NCI-H2227 (cell line): ENCODE measurements at regions not wholly inside any gene's neighbourhood (a gene's known extent, or its start where the extent isn't known, plus 50 kb on each side); places are given as distances from the start of the nearest gene placed in this dataset.
"Not testable (repeated sequence)": the region's sequence is repeated elsewhere in the genome, so short reads cannot be mapped to it uniquely, and the experiment has no call there.

ENCODE experiments used
- DNase-seq: peaks from one replicate; lab custom pipeline; 2025; ENCODE audit not compliant: unreplicated experiment; lab: John Stamatoyannopoulos, UW

DNA sequence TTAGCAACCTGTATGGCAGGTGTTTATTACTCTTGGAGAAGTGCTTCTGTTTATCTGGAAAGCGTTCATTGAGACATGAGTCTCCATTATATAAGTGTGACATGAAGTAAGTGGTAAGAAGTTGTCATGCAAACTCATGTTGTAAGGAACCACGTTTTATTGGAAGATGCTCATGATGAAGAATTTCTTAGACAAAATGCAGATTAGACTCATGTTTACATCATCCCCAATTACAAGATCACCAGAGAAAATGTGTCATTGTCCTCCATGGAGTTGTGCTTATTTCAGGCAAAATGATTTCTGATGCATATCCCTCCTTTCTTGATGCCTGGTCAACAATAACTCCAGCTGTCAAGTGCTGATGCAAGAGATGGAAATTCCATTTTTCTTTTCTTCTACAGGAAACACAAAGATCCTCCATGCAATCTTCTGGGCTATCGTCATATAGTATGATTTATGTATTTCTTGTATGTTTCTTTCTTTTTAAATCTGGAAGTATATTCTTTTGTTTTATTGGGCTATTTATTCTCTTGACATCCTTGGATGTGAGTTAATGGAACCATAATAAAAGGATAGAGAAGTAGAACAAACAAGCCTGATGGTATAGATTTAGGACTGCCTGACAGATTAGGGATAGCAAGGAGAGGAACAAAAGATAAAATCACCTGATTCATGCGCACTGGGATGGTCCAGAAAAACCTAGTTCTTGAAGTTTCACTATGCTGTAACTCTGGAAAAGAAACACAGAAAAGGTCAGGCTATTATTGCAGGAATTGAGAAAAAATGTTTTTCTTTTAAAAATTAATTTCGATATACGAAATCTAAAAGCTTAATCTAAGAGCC lies 50.7 kb upstream of the DIAPH3 start:
- no peak for DNase-seq

DNA sequence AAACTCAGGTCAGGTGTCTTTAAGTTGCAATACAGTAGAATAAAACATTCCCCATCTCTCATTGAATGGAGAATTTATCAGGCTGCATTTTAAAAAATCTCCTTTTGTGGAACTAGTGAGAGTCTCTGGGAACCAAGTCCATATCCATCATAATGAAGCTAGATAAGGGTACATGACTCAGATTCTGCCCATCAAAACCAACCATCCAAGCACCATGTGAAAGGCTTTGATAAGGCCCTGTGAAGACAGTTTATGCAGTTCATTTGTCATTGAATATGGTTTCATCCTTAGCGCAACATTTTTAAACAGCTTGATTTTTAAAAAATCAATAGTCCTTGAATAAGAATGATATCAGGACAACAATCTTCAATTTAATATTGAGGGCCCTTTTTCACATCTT lies 56.3 kb upstream of the DIAPH3 start:
- DNase-seq, result no peak

DNA sequence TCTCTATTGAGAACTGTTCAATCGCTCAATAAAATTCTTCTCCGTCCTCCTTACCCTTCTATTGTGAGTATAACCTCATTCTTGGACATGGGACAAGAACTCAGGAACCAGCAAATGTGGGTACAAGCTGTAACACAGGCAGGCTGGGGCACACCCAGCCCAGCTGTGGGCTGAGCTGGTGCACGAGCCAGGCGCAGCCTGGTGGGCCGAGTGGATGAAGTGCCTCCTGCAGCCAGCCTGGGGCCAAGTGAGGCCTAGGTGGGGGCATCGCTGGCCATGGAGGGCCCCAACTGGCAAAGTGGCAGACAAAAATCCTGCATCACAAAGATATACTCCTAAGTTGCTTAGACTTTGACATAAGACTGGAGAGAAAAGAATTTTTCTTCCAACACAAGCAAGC lies 57.9 kb upstream of the DIAPH3 start:
- DNase-seq, result no peak

DNA sequence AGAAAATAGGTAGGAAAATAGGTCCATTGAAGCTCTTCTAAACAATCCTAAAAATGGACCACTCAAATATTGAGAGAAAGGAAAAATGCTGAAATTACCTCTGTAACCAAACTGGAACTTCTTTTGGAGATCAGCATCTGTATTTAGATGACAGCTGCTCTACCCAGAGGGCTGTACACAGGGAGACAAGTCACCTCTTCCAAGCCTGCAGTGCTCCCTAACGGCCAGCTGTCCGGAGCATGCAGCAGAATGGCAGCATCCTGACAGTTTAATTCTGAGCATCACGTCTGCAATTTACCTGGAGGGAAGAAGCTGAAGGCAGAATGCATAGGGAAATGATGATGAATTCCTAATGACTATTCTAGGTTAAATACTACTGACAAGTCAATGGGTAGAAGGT lies 62.8 kb upstream of the DIAPH3 start:
- peak; percentile 44 for DNase-seq

DNA sequence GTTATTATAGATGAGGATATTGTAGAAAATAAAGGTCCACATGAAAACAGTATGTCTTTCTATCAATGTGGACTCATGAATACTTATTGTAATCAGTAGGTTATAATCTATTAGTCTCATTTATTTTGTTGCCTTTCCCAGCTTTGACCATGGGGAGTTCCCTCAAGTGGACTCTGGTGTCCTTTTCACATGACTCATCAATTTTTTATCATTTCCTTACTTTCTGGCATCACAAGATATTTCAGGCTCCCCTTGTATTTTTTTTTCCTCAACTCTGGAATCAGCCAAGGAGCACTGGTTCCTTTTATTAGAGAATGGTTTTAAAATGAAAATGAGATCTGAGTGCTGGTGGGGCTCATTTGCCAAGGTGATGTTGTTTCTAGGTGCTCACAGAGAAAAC lies 63.4 kb upstream of the DIAPH3 start:
- DNase-seq, result no peak

DNA sequence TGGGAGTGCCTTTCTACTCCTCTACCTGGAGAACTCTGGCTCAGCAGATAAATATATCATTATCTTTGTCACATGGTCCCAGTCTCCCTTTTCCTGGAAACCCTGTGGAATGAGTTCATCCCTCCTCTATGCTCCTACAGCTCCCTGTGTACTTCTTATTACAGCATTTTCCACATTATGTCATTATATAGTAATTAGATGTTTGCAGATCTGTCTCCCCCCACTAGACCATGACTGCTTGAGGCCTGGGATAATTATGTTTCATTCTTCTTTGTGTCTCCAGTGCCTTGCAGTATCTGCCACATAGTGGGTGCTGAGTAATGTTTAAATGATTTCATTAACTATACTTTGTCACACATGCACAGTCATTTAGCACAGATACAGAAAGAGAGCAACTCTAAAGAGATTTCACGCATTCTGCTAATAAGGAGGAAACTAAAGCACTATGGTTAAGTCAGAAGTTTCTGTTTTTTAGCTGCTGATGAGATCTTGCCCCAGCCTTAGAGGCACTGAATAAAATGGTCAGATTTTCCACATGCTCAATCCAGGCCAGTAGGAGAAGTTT lies 66.1 kb upstream of the DIAPH3 start:
- DNase-seq, result peak; percentile 60

DNA sequence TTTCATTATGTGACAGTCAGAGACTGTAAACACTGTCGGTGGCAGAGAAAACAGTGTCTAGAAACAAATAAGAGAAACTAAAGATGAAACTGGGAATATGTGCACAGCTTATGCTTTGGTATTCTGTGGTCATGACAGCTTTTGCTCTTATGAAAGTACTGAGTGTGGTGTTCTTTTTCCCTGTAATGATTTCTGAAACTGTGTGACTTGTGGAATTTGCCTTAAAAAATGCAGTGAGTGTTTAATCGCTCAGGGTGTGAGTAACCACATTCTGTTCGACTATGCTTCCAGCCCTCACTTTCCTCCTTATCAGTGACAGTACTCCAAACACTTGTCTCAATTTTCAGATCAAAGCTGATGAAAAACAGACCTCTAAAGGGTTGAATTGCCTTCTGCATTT lies 66.9 kb upstream of the DIAPH3 start:
- DNase-seq, result no peak

DNA sequence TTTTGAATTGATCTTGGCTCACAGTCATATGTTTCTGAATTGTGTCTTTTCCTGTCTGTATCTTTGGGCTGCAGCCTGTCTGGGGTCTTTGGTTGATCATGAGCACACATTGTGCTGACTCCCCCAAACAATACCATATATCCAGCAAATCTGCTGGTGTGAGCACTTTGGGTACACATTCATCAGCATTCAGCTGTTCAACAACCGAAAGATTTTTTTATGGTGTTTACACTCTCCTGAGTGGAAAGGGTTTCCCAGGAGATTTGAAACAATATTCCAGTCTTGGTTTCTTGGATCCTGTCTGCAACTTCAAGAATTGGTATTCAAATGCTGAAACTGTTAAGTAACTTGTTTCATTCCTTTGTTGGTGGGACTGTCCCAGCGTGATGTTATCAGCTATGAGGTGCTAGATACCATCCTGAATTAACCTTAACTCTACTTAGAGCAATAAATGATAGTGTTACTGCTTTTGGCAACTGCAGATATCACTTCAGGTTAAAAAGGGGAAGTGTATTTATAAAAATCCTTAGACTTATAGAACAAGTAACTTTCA lies 78.4 kb upstream of the DIAPH3 start:
- DNase-seq, result no peak

DNA sequence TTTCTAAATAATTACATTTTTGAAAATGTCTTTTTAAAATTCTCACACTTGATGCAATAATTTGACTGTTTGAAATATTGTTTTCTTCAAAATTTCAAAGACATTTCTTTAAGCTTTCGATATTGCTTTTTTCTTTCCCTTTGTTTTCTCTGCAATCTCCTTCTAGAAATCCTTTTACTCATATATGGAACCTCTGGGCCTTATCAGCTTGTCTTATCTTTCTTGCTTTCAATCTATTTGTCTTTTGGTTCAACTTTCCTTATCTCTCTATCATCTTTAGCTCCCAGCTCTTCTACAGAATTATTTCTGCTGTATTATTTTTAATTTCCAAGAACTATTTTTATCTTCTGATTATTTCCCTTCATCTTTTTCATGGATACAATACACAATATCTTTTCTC lies 80.7 kb upstream of the DIAPH3 start:
- DNase-seq, result no peak

DNA sequence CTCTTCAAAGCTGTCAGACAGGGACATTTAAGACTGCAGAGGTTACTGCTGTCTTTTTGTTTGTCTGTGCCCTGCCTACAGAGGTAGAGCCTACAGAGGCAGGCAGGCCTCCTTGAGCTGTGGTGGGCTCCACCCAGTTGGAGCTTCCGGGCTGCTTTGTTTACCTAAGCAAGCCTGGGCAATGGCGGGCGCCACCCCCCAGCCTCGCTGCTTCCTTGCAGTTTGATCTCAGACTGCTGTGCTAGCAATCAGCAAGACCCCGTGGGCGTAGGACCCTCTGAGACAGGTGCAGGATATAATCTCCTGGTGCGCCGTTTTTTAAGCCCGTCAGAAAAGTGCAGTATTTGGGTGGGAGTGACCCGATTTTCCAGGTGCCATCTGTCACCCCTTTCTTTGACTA lies 87.7 kb upstream of the DIAPH3 start:
- not testable (repeated sequence) for DNase-seq

DNA sequence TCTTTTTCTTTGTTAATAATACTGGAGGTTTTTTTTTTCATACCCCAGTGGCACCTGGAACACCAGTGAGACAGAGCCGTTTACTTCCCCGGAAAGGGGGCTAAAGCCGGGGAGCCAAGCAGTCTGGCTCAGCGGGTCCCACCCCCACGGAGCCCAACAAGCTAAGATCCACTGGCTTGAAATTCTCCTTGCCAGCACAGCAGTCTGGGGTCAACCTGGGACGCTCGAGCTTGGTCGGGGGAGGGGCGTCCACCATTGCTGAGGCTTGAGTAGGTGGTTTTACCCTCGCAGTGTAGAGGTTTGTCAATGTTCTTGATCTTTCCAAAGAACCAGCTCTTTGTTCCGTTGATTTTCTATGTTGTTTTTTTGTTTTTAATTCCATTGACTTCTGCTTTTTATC lies 94.6 kb upstream of the DIAPH3 start:
- DNase-seq, result peak; percentile 8

DNA sequence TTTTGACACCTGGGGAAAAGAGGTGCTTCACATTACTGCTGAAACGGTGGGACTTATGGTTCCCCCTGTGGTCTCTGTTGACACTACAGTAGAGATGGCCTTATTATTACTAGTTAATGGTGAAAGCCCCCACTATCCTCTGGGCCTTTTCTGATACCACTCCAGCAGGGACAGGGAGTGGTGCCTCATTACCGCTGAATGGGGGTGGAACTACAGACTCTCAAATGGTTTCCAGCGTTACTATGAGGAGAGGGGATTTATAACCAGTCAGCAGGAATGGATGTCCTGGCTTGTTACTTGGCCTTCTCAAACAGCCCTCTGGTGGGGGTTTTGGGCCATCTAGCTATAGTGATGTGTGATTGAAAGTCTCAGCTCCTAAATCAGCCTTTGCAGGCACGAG lies 96.7 kb upstream of the DIAPH3 start:
- peak; percentile 19 for DNase-seq

DNA sequence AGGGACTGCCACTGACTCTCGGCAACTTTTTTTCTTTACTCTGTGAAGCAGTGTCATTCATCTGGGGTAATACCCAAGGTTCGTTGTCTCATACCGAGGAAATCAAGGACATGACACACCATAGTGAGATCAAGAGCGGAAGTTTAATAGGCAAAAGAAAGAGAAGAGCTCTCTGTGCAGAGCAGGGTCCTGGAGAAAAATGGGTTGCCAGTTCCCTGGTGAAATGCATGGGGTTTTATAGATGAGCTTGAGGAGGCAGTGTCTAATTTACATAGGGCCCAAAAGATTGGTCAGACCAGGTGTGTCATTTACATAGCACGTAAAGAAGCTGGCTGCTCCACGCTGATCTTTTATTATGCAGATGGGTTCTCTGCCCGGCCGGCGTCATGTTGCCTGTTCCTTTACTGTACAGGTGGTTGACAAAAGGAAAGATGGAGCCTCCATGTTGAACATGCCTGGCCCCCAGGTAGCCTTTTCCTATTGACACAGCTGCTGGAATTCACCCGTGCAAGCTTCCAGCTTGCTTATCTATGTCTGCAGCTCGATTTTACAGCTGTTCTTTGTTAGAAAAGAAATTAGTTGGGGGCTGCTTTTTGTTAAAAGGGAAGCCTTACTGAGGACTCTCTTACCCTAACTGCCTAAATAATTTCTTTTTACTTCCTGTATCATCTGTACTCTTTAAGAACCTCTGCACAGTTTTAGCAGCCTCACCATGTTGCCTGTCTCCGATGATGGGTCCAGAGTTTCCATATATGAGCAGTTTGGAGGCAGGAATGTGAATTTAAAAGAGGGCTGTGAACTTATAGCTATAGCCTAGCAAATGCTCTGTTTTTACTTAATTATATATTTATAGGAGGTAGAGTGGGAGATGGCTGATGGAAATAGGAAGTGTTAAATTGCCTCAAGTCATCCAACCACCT lies 98.0 kb upstream of the DIAPH3 start:
- DNase-seq, result peak; percentile 72

DNA sequence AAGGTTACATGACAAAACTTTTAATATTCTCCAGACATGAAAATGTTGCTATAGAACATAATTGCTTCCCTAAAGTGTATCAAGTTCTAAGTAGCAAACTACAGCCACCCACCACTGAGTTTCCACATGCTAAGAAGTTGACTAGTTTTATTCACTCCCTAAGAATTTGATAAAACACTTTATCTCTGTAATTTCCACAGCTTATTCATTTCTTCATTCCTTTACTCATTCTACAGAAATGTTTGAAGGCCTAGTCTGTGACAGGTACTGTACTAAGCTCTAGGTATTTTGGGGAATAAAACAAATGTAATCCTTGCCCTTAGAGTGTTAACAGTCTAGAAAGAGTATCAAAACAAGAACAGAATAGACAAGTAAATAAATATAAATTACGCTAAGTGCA lies 101.8 kb upstream of the DIAPH3 start:
- no peak for DNase-seq

DNA sequence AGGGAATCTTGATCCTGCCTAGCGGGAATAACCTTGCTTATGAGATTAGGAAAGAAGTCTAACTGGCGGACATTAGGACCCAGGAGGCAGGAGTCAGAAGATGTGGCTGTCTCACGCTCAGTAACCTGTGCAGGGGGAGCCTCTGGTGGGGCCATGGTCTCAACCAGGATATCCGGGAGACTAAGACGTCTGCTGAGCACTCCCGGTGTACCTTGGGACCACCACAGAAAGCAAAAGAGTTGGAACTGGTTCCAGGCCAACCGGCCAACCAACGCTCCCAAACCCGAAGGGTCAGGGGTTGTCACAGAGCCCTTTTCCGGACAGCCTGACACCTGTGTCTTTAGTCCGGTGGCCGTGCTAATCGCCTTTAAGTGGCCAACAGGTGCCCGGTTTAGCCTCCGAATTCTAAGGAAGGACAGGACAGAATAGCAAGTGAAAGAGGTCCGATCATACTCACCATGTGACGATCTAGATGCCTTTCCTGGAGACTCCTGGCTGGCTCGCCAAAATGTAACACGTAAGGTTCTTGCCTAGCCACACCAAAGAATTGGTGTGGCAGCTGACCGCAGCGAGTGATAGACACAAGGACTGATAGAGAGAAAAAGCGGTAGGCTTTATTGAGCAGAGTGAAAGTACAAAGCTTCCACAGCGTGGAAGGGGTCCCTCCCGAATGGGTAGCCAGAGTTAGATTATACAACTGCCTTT lies 103.9 kb upstream of the DIAPH3 start:
- peak; percentile 46 for DNase-seq

DNA sequence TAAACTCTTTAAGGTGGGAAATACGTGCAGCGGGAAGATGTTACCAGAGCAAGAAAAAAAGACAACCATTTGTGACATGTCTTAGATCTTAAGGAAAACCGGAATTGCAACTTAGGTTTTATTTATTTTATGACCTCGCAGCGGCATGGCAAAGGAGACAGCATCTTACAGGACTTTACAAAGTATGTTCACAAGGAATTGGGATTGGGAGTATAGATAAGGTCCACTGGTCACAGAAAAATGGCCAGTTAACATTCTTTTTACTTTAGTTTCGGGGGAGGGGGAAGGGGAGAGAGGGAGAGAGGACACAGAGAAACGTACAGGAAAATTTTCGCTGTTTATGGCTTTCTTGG lies 104.5 kb upstream of the DIAPH3 start:
- DNase-seq, result no peak

DNA sequence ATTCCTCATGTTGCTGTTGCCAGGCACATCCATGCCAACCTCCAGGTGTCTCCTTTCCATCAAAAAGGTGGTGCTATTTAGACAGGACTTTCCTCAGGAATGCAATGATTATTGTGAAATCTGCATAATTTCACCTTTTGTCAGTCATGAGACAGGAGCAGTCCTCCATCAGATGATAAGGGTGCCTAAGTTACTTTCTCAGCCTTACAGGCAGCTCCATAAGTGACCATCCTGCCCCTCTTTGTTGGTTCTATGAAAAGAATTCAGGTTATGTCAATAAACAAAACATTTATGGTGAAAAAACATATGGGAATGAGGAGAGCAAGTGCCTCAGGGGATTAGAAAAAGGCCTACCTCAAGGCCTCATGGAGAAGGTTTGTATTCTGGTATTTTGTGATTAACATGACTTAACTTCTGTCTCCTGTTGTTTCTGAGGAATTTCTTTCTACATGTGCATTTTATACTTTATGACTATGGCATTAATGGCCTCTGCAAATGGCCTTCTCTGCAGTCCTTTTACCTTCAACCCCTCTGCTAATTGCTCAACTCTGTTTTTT lies 110.3 kb upstream of the DIAPH3 start:
- no peak for DNase-seq

DNA sequence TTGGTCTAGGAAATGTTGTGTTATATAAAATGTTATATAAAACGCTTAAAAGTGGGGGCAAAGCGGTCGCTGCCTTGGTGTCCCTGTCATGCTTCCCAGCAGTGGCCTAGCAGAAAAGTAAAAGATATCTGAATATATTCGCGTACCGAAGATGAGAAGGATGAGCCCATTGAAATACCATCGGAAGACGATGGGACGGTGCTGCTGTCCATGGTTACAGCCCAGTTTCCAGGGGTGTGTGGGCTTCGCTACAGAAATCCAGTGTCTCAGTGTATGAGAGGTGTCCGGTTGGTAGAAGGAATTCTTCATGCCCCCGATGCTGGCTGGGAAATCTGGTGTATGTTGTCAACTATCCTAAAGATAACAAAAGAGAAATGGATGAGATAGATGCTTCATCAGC lies 110.9 kb upstream of the DIAPH3 start:
- no peak for DNase-seq

DNA sequence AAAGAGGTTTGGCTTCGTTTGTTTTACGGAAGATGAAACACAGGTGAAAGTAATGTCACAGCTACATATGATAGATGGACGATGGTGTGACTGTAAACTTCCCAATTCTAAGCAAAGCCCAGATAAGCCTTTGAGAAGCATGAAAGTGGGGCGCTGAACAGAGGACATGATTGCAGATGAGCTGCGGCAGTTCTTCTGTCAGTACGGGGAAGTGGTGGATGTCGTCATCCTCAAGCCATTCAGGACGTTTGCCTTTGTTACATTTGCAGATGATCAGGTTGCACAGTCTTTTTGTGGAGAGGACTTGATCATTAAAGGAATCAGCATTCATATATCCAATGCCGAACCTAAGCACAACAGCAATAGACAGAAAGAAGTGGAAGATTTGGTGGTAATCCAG lies 111.5 kb upstream of the DIAPH3 start:
- no peak for DNase-seq

DNA sequence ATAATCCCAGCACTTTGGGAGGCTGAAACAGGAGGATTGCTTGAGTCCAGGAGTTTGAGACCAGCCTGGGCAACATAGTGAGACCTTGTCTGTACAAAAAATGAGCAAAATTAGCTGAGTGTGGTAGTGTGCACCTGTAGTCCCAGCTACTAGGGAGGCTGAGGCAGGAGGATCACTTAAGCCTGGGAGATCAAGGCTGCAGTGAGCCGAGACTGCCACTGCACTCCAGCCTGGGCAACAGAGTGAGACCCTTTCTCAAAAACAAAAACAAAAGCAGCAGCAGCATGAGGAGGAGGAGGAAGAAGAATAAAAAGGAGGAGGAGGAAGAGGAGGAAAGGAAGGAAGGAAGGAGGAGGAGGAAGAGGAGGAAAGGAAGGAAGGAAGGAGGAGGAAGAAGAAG lies 116.5 kb upstream of the TDRD3 start:
- DNase-seq, result not testable (repeated sequence)

DNA sequence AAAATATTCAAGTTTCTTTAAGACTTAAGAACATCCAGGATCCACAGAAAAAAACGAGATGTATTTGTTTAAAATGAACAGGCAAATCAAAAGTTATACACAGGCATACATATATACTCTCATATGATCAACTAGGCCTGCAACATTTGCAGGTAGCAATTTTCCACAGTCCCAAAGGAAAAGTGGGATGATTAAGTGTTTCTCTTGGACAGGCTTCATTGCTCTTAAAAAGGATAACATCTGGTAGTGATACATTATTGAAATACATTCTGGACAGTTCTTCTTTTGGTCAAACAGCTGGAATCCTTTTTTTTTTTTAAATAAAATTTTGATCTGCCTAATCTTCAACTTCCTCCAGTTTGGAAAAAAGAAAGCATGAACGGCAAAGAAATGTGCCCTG lies 114.8 kb upstream of the TDRD3 start:
- DNase-seq, result no peak
